GM12873 (cell line): ENCODE measurements at regions not wholly inside any gene's neighbourhood (a gene's known extent, or its start where the extent isn't known, plus 50 kb on each side); places are given as distances from the start of the nearest gene placed in this dataset.

Experiments
- CTCF ChIP-seq: IDR thresholded peaks from 2 replicates; pipeline ENCODE4 v1.5.1; 2012; ENCODE audit warnings: low read depth, mild to moderate bottlenecking, moderate library complexity, low read length, control low read depth; ENCODE audit not compliant: insufficient read depth; ENCODE audit errors: missing control alignments

GRCh38 chr18:57907550-57907949, 104.4 kb upstream of the ATP8B1 start:
- TF ChIP-seq CTCF: no peak

- TF ChIP-seq CTCF: no peak
These were observed 103.7 kb upstream of the ATP8B1 start for GRCh38 chr18:57906852-57907251.

- TF ChIP-seq CTCF: no peak
These were observed 101.4 kb upstream of the ATP8B1 start for GRCh38 chr18:57904535-57904934.

GRCh38 chr18:57902721-57903120, 99.6 kb upstream of the ATP8B1 start:
- no peak for TF ChIP-seq CTCF

- no peak for TF ChIP-seq CTCF
These were observed 98.9 kb upstream of the ATP8B1 start for GRCh38 chr18:57901825-57902589.

- TF ChIP-seq CTCF: no peak
These were observed 97.9 kb upstream of the ATP8B1 start for GRCh38 chr18:57900906-57901435.

GRCh38 chr18:57898506-57899124, 95.5 kb upstream of the ATP8B1 start:
- no peak for TF ChIP-seq CTCF
